ENCODE measurements at regions not wholly inside any gene's neighbourhood (a gene's known extent, or its start where the extent isn't known, plus 50 kb on each side); places are given as distances from the start of the nearest gene placed in this dataset.

GRCh38 chr6:168883410-168884049 is 370.1 kb downstream of the THBS2 start:
- TF ChIP-seq EZH2 (IDR thresholded peaks at IDR 0.05; ENCODE audit: borderline replicate concordance, low read depth, low read length, severe bottlenecking) (no peak), CTCF (IDR thresholded peaks at IDR 0.05; ENCODE audit: borderline replicate concordance, extremely low read depth, low read length, poor library complexity, severe bottlenecking) (no peak)
